ENCODE measurements at regions not wholly inside any gene's neighbourhood (a gene's known extent, or its start where the extent isn't known, plus 50 kb on each side); places are given as distances from the start of the nearest gene placed in this dataset.
"Not testable (repeated sequence)": the region's sequence is repeated elsewhere in the genome, so short reads cannot be mapped to it uniquely, and the experiment has no call there.

DNA sequence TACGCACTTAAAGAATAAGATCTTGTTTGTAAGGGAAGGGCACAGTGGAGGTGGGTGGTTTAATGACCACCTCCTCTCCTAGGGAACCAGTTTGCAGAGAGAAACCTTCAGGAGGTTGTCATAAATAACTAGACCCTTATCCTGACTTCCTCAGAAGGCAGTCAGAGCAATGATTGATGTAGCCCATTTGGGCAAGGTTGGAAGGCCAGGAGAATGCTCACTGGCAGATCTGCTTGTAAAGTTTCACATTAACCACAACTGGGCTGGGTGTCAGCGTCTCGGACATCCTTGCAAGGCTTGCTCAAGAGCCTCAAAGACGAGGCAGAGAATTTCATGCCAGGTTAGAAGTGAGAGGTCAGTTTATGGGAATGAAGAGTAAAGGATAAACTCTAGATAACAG is 87.6 kb upstream of the TRABD2B start:
- no peak for DNase-seq (ENCODE audit: low read depth)

DNA sequence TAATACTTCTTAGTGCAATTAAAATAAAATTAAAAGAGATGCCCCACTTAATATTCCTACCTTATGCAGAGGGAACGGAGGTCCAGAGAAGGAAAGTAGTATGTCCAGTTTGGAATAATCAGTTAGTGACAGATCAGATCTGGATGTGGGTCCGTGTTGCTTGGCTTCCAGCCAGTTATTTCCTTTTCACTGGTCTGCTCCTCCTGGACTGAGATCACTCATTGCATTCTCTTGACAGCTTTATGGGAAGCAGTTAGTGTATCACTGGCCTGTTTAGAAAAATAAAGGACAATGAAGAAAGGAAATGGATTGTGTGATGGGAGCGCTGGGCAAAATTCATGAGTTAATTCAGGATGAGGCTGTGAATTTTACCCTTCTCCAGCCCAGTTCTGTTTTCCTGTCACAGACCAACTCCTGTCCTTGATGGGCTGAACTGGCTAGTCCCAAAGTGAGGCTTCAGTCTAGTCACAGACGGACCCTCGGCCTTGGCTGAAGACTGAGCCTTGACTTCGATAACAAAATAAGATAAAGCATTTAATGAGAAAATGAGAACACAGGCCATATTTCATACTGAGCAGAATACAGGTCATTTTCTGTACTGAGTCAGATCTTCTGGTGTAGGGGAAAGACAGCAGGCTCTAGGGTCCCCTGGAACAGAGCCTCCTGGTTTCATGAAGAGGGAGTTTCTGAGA is 85.2 kb upstream of the TRABD2B start:
- no peak for DNase-seq (ENCODE audit: low read depth)

DNA sequence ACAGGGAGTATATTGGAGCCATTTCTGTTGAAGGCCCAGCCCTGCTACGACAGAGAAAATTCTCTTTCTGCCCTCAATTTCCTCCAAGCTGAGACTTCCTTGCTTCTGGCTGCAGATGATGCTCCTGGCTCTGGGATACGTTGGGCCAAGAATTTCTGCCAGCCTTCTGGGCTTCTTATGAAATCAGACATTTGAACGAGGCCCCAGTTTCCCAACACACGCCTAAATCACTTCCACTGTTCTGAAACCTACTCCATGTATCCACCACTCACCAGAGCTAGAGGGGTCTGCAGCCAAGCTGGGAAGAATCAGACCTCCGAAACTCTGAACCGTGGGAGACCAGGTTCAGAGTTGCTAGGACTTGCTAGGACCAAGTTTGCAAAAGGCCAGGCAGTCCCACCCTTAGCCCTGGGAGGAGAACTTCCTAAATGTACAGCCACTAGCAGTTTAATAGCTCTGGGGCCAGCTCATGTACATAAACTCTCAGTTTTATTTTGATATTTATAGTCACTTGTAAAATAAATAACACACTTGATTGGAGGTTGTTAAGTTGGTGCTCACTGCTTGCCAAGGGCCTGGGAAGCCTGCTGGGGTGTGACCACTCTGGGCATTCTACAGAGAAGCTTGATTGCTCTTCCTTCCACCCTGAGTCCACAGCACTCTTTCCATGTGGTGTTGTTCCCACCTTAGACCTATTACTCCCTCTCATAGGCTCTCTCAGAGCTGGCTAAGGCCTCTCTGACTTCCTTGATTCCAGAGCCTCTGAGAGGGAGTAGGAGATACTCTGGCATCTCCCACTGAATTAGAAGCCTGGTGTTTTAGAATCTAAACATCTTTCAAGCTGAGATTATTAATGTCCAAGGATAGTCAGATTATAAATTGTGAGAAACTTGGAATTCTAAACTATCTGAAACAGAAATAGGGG is 83.4 kb upstream of the TRABD2B start:
- DNase-seq (ENCODE audit: low read depth): no peak

DNA sequence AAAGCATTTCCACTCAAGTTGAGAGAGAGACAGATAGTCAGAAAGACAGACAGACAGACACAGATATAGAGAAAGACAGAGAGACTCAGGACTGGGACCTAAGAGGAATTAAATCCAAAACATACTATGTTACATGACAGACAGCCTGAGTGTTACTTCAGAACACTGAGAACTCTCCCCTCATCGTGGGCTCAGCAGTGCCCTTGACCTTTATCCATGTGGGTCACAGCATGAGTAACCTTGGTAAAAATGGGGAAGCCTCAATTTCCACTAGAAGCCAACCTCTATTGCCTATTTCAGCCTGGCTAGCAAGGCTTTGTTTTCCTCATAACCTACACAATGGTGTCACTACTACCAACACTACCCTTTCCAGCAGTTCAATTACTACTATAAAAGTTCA is 81.9 kb upstream of the TRABD2B start:
- no peak for DNase-seq (ENCODE audit: low read depth)

DNA sequence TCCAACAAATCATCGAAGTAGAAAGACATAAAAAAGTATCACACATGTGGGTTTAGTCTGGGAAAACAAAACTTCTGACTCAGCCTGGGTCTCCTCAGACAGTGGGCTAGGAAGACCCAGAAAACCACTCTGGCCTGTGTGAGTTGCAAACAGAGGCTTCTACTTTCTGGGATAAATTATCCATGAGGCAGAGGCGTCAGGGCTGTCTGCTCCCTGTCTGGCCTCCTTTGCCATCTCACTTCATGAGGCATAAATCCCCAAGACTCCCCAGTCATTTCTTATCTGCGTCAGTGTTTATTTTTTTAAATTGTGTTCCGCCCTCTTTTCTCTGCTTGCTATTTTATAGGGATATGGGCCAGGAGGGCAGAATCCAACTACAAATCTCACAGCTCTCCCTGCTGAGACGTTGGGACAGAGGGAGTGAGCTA is 80.6 kb upstream of the TRABD2B start:
- no peak for DNase-seq (ENCODE audit: low read depth)

DNA sequence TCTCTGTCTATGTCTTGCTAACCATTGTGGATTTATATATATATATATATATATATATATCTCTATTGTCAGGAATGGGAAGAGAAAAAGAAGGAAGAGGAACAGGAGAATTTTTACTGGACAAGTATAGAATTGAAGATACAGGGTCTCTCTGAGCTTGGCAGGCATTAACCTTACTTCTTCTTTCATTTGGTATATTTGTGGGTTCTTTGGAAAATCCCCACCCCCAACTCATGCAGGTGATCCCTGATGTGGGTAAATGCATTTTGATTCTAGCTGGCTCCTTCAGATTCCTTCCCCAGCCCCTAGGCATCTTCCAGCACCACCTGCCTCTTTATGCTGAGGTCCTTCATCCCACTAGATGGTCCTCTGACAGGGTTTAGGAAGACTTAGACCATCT is 78.8 kb upstream of the TRABD2B start:
- DNase-seq (ENCODE audit: low read depth): no peak

DNA sequence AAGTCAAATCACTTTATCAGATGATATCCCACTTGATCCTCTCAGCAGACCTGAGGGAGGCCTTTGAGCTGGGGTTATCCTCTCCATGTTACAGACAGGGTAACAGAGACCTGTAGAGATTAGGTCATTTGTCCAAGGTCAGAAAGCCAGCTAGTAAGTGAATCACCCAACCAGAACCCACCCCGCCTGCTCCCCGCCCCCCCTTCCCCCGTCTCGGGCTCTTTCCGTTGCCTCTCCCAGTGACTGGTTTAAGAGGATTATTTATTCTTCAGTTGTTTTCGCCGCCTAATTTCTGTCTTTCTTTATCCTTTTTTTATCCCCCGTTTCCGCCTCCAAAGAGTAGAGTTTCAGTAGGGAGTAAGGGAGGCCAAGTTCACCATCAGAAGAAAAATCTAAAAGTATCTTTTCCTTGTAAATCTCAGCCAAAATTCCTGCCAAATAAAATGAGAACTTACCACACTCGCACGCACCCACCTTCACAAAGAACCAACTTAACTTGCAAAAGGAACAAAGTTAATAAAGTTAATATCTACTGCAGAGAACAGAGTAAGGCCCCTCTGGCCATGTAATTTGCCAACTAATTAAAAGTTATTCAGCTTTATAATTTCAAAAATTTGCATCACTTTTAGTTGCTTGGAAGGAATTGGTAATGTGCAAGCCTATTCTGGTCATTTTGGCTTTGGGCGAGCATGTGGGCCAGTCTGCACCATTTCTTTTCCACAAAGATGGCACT is 76.8 kb upstream of the TRABD2B start:
- no peak for DNase-seq (ENCODE audit: low read depth)

DNA sequence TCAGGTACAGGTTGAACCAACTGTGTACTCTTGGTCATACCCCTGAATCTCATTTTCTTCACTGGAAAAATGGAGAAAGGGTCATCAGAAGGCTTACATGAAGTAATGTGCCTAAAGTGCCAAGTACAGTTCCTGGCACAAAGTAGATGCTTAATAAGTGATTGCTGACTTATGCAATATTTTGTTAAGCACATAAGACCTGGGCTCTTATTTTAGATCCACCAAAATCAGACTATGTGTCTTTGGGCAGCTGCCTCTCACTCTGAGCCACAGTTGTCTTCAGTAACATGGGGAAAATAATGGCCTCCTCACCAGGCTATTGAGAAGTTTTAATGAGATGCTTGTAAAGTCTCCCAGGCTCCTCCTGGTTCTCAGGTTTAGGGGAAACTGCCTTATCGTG is 74.3 kb upstream of the TRABD2B start:
- DNase-seq (ENCODE audit: low read depth): no peak

DNA sequence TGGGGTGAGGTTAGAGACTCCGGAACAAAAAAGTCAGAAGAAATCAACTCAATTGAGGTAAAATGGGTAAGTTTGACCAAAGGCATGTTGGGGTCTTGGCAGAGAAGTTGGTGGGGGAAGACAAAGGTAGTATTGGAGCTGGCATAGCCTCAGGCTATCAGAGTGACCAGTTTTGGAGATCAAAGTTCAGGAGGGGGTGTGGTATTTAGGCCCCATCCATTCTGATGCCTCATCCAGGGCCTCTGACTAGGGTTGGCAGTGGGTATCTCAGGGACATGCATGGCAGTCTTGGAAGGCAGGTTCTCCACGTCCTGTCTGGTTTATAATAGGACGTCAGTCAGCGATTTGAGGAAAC is 73.2 kb upstream of the TRABD2B start:
- no peak for DNase-seq (ENCODE audit: low read depth)

DNA sequence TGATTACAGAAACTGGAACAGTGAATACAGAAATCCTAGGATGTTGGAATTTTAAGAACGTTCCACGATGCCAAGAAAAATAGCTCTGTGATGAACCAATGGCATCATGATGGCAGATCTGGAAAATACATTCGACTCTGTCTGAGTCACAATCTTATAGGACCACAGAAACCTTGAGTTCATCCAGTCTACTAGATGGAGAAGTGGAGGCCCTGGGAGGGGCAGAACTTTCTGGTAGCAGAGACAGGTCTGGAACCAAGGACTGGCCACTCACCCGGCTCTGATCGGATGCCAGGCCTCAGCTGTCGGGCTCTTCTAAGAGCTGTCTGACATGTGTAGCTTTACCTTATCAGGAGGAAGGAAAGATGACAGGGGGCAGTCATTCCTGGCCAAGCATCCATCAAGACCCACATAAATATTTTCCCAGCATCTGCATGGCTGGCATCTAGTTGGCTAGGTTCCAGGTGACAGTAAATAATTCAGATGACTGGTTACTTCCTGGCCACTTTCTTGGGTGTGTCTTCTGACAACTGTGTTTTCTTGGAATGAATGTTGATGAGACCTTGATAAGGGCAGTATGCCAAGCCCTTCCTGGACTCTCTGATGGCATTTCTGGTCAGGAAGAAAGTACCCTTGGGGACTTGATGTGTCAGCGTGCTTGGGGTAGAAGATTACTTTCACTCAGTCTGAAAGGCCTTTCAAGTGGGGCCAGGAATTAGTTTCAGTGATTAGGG is 72.6 kb upstream of the TRABD2B start:
- no peak for DNase-seq (ENCODE audit: low read depth)

DNA sequence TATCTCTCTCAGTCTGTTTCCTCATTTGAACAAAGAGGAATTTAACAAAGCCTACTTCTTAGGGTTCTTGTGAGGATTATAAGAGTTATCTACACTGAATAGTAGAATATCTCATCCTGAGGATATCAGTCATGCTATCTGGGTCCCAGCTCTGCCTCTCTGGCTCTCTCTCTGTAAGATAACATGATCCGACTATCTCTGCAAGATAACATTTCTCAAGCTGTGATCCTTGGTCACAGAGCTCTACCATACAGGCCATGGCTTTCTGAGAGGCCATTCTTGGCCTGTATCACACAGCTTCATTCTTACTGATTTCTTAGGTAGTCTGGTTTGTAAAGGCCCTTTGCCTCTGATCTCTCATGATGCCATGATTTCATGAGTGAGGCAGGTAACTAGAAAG is 71.0 kb upstream of the TRABD2B start:
- no peak for DNase-seq (ENCODE audit: low read depth)

DNA sequence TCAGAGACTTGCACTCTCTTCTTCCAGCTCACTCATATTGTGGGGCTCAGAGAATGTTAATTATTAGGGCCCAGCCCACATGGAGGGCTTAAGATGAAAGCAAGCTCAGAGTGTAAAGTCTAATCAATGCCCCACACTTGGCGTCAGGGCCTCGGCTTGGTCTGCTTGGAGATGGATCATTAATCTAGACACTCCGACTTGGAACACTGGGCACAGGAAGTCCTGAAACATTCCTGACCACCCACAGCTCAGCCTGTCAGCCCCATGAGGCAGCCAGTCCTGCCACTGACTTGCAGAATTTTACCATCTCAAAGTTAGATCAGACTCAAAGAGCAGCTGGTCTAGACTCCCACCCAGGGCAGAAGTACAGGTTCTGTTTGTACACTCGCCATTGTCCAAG is 69.8 kb upstream of the TRABD2B start:
- no peak for DNase-seq (ENCODE audit: low read depth)

DNA sequence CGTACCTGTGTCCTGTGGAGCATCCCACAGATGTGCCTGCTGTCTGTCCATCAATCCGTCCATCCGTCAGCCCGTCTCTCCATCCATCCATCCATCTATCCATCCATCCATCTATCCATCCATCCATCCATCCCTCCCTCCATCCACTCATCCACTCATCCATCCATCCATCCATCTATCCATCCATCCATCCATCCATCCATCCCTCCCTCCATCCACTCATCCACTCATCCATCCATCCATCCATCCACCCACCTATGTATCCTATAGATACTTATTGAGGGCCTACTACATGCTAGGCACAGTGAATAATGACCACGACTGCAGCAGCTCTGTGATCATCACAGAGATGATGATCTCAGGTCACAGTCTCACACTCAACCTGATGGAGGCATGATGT is 67.5 kb upstream of the TRABD2B start:
- DNase-seq (ENCODE audit: low read depth): not testable (repeated sequence)

DNA sequence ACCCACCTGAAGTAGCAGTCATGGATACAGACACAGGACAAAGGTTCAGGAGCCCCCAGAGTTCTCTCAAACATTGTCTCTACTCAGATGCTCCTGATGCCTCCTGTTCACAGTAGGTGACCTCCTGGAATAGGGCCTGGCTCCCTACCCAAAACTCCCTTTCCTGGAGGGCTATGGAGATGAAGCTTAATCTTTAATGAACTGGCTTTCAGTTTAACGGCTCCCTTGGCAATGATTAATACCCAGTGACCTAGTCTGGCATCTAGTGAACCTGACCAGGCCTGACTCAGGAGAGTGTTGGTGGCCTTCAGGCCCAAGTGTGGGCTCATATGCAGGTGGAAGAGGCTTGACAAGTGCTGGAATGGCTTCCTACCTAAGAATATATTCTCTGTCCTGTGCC is 65.2 kb upstream of the TRABD2B start:
- no peak for DNase-seq (ENCODE audit: low read depth)

DNA sequence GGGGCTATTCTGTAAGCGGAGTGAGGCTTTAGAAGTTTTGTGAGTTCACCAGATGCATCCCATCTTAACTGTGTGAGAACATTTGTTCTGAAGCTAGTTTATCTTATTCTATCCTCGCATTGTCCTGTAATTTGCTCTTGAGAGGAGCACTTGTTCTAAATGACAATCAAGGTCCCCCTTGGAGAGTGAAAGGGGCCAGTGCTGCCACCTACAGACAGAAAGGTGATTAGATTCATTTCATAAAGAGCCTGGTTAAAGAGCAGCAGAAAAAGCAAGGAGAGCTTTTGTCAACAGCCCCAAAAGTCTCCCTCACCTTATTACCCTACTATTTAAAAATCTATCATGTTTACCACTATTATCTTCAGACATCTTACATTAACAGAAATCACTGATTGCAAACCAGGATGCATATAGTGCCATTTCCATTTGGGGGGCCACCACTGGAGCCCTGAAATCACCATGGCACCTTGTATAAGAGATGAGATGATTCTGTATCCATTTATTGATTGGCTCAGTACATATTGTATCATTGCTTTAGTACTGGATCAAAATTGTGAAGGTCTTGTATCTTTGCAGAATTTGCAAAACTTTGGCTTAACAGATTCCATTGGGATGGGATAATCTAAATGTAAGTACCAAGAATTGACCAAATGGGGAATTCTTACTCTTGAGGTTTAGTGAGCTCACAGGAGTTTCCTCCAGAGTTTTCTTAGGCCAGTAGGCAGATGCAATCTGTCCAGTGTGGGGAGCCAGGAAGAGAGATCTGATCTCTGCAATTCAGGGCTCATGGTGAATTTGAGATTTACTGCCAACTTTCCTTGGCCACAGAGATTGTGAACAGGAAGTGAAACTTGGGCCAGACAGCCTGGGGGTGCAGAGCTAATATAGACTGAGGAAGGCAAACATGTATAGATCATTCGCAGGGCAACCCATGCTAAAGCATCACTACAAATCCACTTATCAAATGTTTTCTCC is 64.3 kb upstream of the TRABD2B start:
- no peak for DNase-seq (ENCODE audit: low read depth)

DNA sequence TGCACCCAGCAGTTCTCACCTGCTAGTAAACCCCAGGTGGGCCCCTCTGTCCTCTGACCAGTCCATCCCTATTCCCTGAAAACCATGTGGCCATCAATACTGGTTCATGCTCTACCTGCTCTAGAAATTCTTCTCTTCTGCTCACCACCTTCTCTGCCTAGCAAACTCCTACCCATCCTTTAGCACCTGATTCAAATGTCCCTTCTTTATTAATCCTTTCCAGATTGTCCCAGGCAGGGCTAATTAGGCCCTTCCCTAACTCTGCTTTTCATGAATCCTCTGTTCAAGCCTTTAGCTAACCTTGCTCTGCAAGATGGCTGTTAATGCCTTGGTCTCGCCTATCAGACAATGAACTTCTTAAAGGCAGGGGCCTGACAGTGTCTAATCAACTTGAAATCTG is 62.1 kb upstream of the TRABD2B start:
- DNase-seq (ENCODE audit: low read depth): no peak

DNA sequence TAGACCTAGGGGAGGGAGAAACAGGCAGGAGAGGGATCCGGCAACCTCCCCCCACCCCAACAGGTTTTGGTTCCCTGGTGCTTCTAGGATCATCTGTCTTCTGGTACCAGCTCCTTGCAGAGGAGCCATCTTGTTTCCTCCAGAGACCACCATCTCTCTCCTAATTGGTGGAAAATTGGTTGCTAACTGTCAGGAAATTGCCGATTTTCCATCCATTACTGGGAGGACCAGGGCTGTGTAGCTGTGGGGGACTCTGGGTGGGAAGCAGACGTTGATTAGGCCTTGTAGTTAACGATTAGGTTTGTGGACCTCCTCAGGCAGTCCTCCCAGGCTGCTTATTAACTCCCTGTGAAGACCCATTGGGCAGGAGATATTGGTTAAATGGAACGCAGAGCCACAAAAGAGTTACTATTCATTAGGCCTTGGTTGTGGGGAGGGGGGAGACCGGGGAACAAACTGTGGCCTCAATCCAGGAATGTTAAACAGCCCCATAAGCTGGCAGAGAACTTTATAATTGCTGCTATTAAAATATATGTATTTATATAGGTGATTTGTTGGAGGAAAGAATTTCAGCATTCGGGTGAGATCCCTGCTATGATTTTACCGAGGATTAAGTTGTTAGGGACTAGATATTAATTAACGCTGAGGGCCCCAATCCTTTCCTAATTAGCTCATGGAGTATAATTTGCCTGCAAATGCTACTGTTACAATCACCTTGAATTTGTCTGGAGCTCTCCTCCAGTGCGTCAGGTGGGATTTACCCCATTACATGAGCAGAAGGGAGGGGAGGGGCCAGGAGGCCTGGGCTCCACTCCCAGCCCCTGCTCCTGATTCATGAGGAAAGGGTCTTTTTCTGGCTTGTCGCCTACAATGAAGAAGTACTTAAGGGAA is 61.2 kb upstream of the TRABD2B start:
- DNase-seq (ENCODE audit: low read depth): no peak

DNA sequence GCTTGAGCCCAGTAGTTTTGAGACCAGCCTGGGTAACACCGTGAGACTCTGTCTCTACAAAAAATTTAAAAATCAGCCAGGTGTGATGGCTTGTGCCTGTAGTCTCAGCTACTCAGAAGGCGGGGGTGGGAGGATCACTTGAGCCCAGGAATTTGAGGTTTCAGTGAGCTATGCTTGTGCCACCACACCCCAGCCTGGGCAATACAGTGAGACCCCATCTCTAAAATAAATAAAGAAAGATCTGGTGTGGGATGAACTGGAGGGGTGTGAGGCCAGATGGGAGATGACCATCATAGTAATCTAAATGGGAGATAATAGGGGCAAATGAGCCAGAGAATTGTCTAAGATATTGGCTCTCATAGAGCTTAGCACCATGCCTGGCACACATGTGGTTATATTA is 60.1 kb upstream of the TRABD2B start:
- DNase-seq (ENCODE audit: low read depth): no peak

DNA sequence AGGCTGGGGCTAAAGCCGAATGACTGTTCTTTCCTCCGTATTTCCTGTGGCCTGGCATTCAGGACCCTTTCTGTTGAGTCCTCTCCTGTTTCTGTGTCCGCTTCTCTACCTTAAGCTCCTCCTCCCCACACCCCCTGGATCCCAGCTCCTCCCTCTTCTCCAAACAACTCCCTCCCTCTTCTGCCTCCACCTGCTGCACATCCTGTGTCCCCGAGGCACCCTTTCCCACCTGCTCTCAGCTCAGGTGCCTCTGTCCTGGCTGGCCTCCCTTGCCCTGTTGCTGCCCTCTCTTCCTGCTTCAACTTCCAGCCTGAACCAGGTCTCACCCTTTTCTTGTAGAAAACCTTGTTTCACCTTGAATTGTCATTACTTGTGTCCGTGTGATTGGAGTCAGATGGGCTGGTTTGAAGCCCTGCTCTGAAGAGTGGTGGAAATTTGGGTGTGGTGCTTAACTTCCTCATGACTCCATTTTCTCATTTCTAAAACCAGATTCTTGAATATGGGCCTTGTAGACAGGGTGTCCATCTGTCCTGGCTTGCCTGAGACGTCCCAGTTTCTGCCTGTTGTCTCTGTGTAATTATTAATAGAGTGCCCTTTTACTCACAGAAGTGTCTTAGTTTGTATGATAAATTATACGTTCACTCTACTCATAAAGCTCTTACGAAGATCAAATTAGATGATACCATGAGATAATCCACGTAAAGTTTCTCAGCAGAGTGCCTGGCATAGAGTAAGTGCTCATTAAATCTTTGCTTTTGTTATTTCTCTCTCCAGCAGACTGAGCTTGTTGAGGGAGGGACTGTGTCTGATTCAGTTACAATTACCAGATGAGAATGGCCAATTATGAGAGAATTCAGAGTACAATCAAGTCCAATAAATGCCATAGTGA is 58.9 kb upstream of the TRABD2B start:
- DNase-seq (ENCODE audit: low read depth): no peak
